ENCODE measurements at regions not wholly inside any gene's neighbourhood (a gene's known extent, or its start where the extent isn't known, plus 50 kb on each side); places are given as distances from the start of the nearest gene placed in this dataset.
"Not testable (repeated sequence)": the region's sequence is repeated elsewhere in the genome, so short reads cannot be mapped to it uniquely, and the experiment has no call there.

GRCh38 chr4:26051240-26051639, 137.2 kb downstream of the SMIM20 start:
- Histone ChIP-seq H3K9me3 (no peaks in the 10 kb centered on the region), H3K36me3 (no peaks in the 10 kb centered on the region), H3K4me1 (peaks cover 0 to 4% (median 2%) of the 10 kb centered on the region in 4 donors), H3K27me3 (no peaks in the 10 kb centered on the region), H3K4me3 (no peak overlapping the region), H3K27ac (no peak overlapping the region)
- no peak for ATAC-seq (ENCODE audit: low FRiP score in 2 of 2)
- no peak for DNase-seq
- WGBS, 2 donors: 84 to 90% methylated on average over 6 to 7 of the region's 7 CpGs
- TF ChIP-seq EP300 (IDR thresholded peaks at IDR 0.05) (no peak), POLR2AphosphoS5 (IDR thresholded peaks at IDR 0.05) (no peak), POLR2A (IDR thresholded peaks at IDR 0.05) (no peak), CTCF (IDR thresholded peaks at IDR 0.05) (no peak)

GRCh38 chr4:26052663-26053541, 138.9 kb downstream of the SMIM20 start:
- Histone ChIP-seq H3K4me1 (peaks cover 0 to 4% (median 2%) of the 10 kb centered on the region in 4 donors), H3K9me3 (no peaks in the 10 kb centered on the region), H3K36me3 (no peaks in the 10 kb centered on the region), H3K4me3 (no peak overlapping the region), H3K27me3 (no peaks in the 10 kb centered on the region), H3K27ac (no peak overlapping the region)
- WGBS, 2 donors: 71 to 73% methylated on average over 8 to 9 of the region's 9 CpGs
- no peak for ATAC-seq (ENCODE audit: low FRiP score in 2 of 2)
- no peak for TF ChIP-seq POLR2A (IDR thresholded peaks at IDR 0.05)
- TF ChIP-seq EP300 (IDR thresholded peaks at IDR 0.05): no peak
- TF ChIP-seq POLR2AphosphoS5 (IDR thresholded peaks at IDR 0.05): no peak
- no peak for TF ChIP-seq CTCF (IDR thresholded peaks at IDR 0.05)
- no peak for DNase-seq

- no peak overlapping the region for H3K4me3 ChIP-seq
- H3K4me1 ChIP-seq: peaks cover 0 to 11% (median 2%) of the 10 kb centered on the region in 4 donors
- H3K36me3 ChIP-seq: no peaks in the 10 kb centered on the region
- ATAC-seq (ENCODE audit: low FRiP score in 2 of 2) (no peak), DNase-seq (no peak)
- 84 to 91% methylated on average over 4 of the region's 4 CpGs for WGBS, 2 donors
- no peak overlapping the region for H3K27ac ChIP-seq
- TF ChIP-seq EP300 (IDR thresholded peaks at IDR 0.05) (no peak), CTCF (IDR thresholded peaks at IDR 0.05) (no peak), POLR2A (IDR thresholded peaks at IDR 0.05) (no peak), POLR2AphosphoS5 (IDR thresholded peaks at IDR 0.05) (no peak)
- no peaks in the 10 kb centered on the region for H3K9me3 ChIP-seq
- no peaks in the 10 kb centered on the region for H3K27me3 ChIP-seq
These were observed 139.7 kb downstream of the SMIM20 start for GRCh38 chr4:26053761-26054160.

GRCh38 chr4:26055855-26056254, 141.8 kb downstream of the SMIM20 start:
- no peaks in the 10 kb centered on the region for H3K9me3 ChIP-seq
- H3K4me1 ChIP-seq: peaks cover 0 to 8% (median 0%) of the 10 kb centered on the region in 4 donors
- H3K27ac ChIP-seq: no peak overlapping the region
- no peak for ATAC-seq (ENCODE audit: low FRiP score in 2 of 2)
- DNase-seq: no peak
- 87 to 95% methylated on average over 4 to 5 of the region's 5 CpGs for WGBS, 2 donors
- no peak overlapping the region for H3K4me3 ChIP-seq
- H3K36me3 ChIP-seq: no peaks in the 10 kb centered on the region
- H3K27me3 ChIP-seq: no peaks in the 10 kb centered on the region
- no peak for TF ChIP-seq POLR2A (IDR thresholded peaks at IDR 0.05)
- no peak for TF ChIP-seq EP300 (IDR thresholded peaks at IDR 0.05)
- TF ChIP-seq CTCF (IDR thresholded peaks at IDR 0.05): no peak
- TF ChIP-seq POLR2AphosphoS5 (IDR thresholded peaks at IDR 0.05): no peak

- no peak overlapping the region for H3K27ac ChIP-seq
- TF ChIP-seq POLR2A (IDR thresholded peaks at IDR 0.05) (no peak), CTCF (IDR thresholded peaks at IDR 0.05) (no peak), POLR2AphosphoS5 (IDR thresholded peaks at IDR 0.05) (no peak), EP300 (IDR thresholded peaks at IDR 0.05) (no peak)
- H3K27me3 ChIP-seq: no peaks in the 10 kb centered on the region
- H3K36me3 ChIP-seq: no peaks in the 10 kb centered on the region
- H3K9me3 ChIP-seq: no peaks in the 10 kb centered on the region
- no peak for DNase-seq
- 79 to 90% methylated on average over 7 of the region's 7 CpGs for WGBS, 2 donors
- peaks cover 0 to 8% (median 0%) of the 10 kb centered on the region in 4 donors for H3K4me1 ChIP-seq
- ATAC-seq (ENCODE audit: low FRiP score in 2 of 2): no peak
- no peak overlapping the region for H3K4me3 ChIP-seq
These were observed 142.4 kb downstream of the SMIM20 start for GRCh38 chr4:26056406-26056805.

- ATAC-seq (ENCODE audit: low FRiP score in 2 of 2); H3K27ac ChIP-seq; H3K4me1 ChIP-seq; H3K27me3 ChIP-seq; H3K4me3 ChIP-seq; H3K36me3 ChIP-seq; H3K9me3 ChIP-seq: not testable (repeated sequence)
- 83 to 84% methylated on average over 3 of the region's 3 CpGs for WGBS, 2 donors
- peak in 1 of 2 donors; percentile 50 for DNase-seq
These were observed 143.8 kb downstream of the SMIM20 start for GRCh38 chr4:26057839-26058238.
